Loucy (cell line): ENCODE measurements at regions not wholly inside any gene's neighbourhood (a gene's known extent, or its start where the extent isn't known, plus 50 kb on each side); places are given as distances from the start of the nearest gene placed in this dataset.

ENCODE experiments used
- H2AFZ ChIP-seq: fragments of 200-600 bp; sonication (generic); 2 replicates; pipeline ENCODE4 v1.6.0; 2016; ENCODE audit warnings: antibody characterized with exemption, mild to moderate bottlenecking, low read length, moderate library complexity
- H3F3A ChIP-seq: fragments of 200-600 bp; 2 replicates; pipeline ENCODE4 v1.6.0; 2016; ENCODE audit warnings: antibody characterized with exemption, low read depth, mild to moderate bottlenecking
- H3K27me3 ChIP-seq: fragments of 200-600 bp; sonication (generic); 2 replicates; pipeline ENCODE4 v1.6.1; 2014; ENCODE audit warnings: low read length, mild to moderate bottlenecking; ENCODE audit not compliant: insufficient read depth, poor library complexity, severe bottlenecking
- H3K36me3 ChIP-seq: fragments of 200-600 bp; sonication (generic); 2 replicates; pipeline ENCODE4 v1.6.1; 2016; ENCODE audit warnings: low read length; ENCODE audit not compliant: insufficient read depth
- H3K4me1 ChIP-seq: fragments of 200-600 bp; sonication (generic); 2 replicates; pipeline ENCODE4 v1.5.1; 2014; ENCODE audit warnings: low read length, mild to moderate bottlenecking; ENCODE audit not compliant: insufficient read depth, poor library complexity, severe bottlenecking
- H3K4me2 ChIP-seq: fragments of 200-600 bp; sonication (generic); 2 replicates; pipeline ENCODE4 v1.6.0; 2014; ENCODE audit warnings: antibody characterized with exemption, low read length, low read depth, mild to moderate bottlenecking; ENCODE audit not compliant: poor library complexity, severe bottlenecking
- H3K4me3 ChIP-seq: fragments of 200-600 bp; sonication (generic); 2 replicates; pipeline ENCODE4 v1.5.1; 2014; ENCODE audit warnings: low read length, mild to moderate bottlenecking, mixed read lengths; ENCODE audit not compliant: poor library complexity, severe bottlenecking
- H3K79me2 ChIP-seq: fragments of 200-600 bp; sonication (generic); 2 replicates; pipeline ENCODE4 v1.6.1; 2014; ENCODE audit warnings: low read length; ENCODE audit not compliant: insufficient read depth
- H3K9ac ChIP-seq: fragments of 200-600 bp; sonication (generic); 2 replicates; pipeline ENCODE4 v1.6.0; 2014; ENCODE audit warnings: mild to moderate bottlenecking, low read depth, low read length, moderate library complexity; ENCODE audit not compliant: poor library complexity, severe bottlenecking
- H3K9me2 ChIP-seq: fragments of 200-600 bp; sonication (generic); replicated peaks from 2 replicates; pipeline ENCODE4 v1.6.1; 2016; ENCODE audit warnings: low read depth, low read length, mixed read lengths
- H3K9me3 ChIP-seq: fragments of 200-600 bp; sonication (generic); 2 replicates; pipeline ENCODE4 v1.6.1; 2014; ENCODE audit warnings: mild to moderate bottlenecking, antibody characterized with exemption, low read length, low read depth; ENCODE audit not compliant: insufficient read depth
- H4K20me1 ChIP-seq: fragments of 200-600 bp; sonication (generic); 2 replicates; pipeline ENCODE4 v1.6.0; 2014; ENCODE audit warnings: antibody characterized with exemption, low read length, mild to moderate bottlenecking; ENCODE audit not compliant: insufficient read depth, poor library complexity, severe bottlenecking
- CTCF ChIP-seq: fragments of 200-600 bp; sonication (generic); conservative IDR thresholded peaks from 2 replicates; pipeline ENCODE4 v1.5.1; 2014; ENCODE audit warnings: mild to moderate bottlenecking, antibody characterized with exemption, low read length
- EZH2phosphoT487 ChIP-seq: fragments of 200-600 bp; IDR thresholded peaks from 2 replicates; pipeline ENCODE4 v1.6.1; 2018; ENCODE audit warnings: antibody characterized with exemption, mild to moderate bottlenecking, moderate library complexity, borderline replicate concordance

DNA sequence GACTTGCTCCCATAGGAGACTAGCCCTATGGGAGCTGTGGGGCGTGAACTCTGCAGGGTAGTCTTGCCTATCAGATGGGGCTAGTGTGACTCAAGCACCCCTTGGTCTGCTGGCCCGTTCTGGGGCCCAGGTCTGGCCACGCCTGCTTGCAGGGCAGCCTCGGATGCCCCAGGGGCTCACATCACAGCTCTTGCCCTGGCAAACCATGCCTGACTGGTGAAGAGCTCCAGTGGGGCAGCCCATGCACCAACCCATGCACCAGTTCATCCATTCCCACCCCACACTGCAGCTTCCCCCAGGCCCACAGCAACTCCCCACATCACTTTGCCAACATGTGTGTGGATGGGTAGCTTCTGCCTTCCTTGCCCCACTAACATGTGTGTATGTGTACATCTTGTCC lies 93.9 kb upstream of the PRLR start:
- H3K9ac ChIP-seq = no peak overlapping the region
- peaks cover 7% of the 10 kb centered on the region for H3K4me1 ChIP-seq
- no peak overlapping the region for H2AFZ ChIP-seq
- H3K36me3 ChIP-seq = no peaks in the 10 kb centered on the region
- H3K27me3 ChIP-seq = no peaks in the 10 kb centered on the region
- no peaks in the 10 kb centered on the region for H3K79me2 ChIP-seq
- no peaks in the 10 kb centered on the region for H3K9me2 ChIP-seq
- no peaks in the 10 kb centered on the region for H3F3A ChIP-seq
- no peak overlapping the region for H3K4me2 ChIP-seq
- no peaks in the 10 kb centered on the region for H3K9me3 ChIP-seq
- no peak overlapping the region for H3K4me3 ChIP-seq
- H4K20me1 ChIP-seq = no peaks in the 10 kb centered on the region
- TF ChIP-seq CTCF = no peak
- TF ChIP-seq EZH2phosphoT487 = no peak

GRCh38 chr5:35320029-35320428 lies 89.7 kb upstream of the PRLR start:
- Histone ChIP-seq H3K27me3 (no peaks in the 10 kb centered on the region), H4K20me1 (no peaks in the 10 kb centered on the region), H3K4me2 (peak overlapping the region; percentile 3), H3K36me3 (no peaks in the 10 kb centered on the region), H3F3A (no peaks in the 10 kb centered on the region), H3K79me2 (no peaks in the 10 kb centered on the region), H2AFZ (no peak overlapping the region), H3K9me3 (no peaks in the 10 kb centered on the region), H3K4me1 (peaks cover 8% of the 10 kb centered on the region), H3K9ac (no peak overlapping the region), H3K4me3 (no peak overlapping the region), H3K9me2 (no peaks in the 10 kb centered on the region)
- TF ChIP-seq EZH2phosphoT487 = no peak
- TF ChIP-seq CTCF = no peak

DNA sequence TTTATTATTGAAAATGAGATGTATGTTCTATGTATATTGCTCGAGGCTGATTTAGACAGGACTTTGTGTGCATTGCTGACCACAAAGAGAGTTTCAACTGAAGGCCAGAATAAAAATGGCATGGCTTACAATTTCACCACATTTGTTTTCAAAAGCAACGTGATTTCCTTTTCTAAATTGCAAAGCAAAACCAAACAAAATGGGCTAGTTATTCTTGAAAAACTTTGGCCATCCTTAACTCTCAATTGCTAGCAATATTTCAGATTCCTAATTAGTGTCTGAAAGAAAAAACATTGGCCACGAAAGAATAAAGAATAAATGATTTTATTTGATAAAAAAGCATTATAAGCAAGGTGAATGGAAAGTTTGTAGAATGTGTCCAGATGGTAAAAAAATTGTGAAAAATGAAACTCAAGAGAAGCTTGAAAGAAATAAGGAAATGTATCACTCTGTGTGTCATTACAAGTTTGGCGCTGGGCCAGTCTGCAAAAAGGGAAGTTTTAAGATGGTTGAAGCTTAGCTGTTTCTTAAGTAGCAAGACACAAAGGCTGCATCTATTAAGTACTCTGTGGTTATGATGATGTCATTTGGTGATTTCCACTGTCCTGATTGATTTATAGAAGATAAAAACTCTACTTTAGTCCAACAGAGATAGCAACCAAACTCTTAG lies 89.2 kb upstream of the PRLR start:
- Histone ChIP-seq H3K79me2 (no peaks in the 10 kb centered on the region), H3K9me3 (no peaks in the 10 kb centered on the region), H4K20me1 (no peaks in the 10 kb centered on the region), H2AFZ (peak overlapping the region; percentile 34; the same call in 1 of the 2 replicates), H3K4me3 (no peak overlapping the region), H3K4me2 (peak overlapping the region; percentile 3), H3F3A (no peaks in the 10 kb centered on the region), H3K27me3 (no peaks in the 10 kb centered on the region), H3K9me2 (no peaks in the 10 kb centered on the region), H3K9ac (no peak overlapping the region), H3K36me3 (no peaks in the 10 kb centered on the region), H3K4me1 (peaks cover 8% of the 10 kb centered on the region)
- no peak for TF ChIP-seq EZH2phosphoT487
- TF ChIP-seq CTCF = no peak
